ENCODE measurements at regions not wholly inside any gene's neighbourhood (a gene's known extent, or its start where the extent isn't known, plus 50 kb on each side); places are given as distances from the start of the nearest gene placed in this dataset.

GRCh38 chr11:127628458-127628785 is 627.9 kb upstream of the KIRREL3 start:
- TF ChIP-seq CTCF (IDR thresholded peaks at IDR 0.05) (no peak), POLR2A (IDR thresholded peaks at IDR 0.05) (no peak)

All from uterus (tissue), 2 donors.